H9 (cell line): ENCODE measurements at regions not wholly inside any gene's neighbourhood (a gene's known extent, or its start where the extent isn't known, plus 50 kb on each side); places are given as distances from the start of the nearest gene placed in this dataset.

ENCODE experiments used
- DNase-seq: peaks from one replicate; pipeline ENCODE4 v3.0.0-alpha.2; 2017
- H2AFZ ChIP-seq: one replicate; pipeline ENCODE4 v1.6.1; 2013; ENCODE audit warnings: mild to moderate bottlenecking, low read length, control low read depth, moderate library complexity
- H2AK5ac ChIP-seq: 2 replicates; pipeline ENCODE4 v1.6.1; 2013; ENCODE audit warnings: low read length, control low read depth, mixed read lengths; ENCODE audit not compliant: insufficient read length
- H2BK120ac ChIP-seq: one replicate; pipeline ENCODE4 v1.6.1; 2013; ENCODE audit warnings: low read depth, mild to moderate bottlenecking, low read length, control low read depth, inconsistent platforms; ENCODE audit not compliant: poor library complexity, severe bottlenecking
- H2BK12ac ChIP-seq: 2 replicates; pipeline ENCODE4 v1.6.1; 2013; ENCODE audit warnings: low read length, control low read depth, mixed read lengths, low read depth; ENCODE audit not compliant: insufficient read length
- H2BK15ac ChIP-seq: 2 replicates; pipeline ENCODE4 v1.6.1; 2013; ENCODE audit warnings: low read depth, low read length, control low read depth
- H2BK20ac ChIP-seq: one replicate; pipeline ENCODE4 v1.6.1; 2013; ENCODE audit warnings: low read depth, mild to moderate bottlenecking, low read length, control low read depth, inconsistent platforms; ENCODE audit not compliant: poor library complexity, severe bottlenecking
- H2BK5ac ChIP-seq: 2 replicates; pipeline ENCODE4 v1.6.1; 2013; ENCODE audit warnings: low read length, control low read depth, mixed read lengths; ENCODE audit not compliant: insufficient read length
- H3K14ac ChIP-seq: 2 replicates; pipeline ENCODE4 v1.6.1; 2013; ENCODE audit warnings: low read length, control low read depth; ENCODE audit not compliant: insufficient read depth
- H3K18ac ChIP-seq: 2 replicates; pipeline ENCODE4 v1.6.1; 2013; ENCODE audit warnings: low read depth, mild to moderate bottlenecking, mixed read lengths, low read length, control low read depth; ENCODE audit not compliant: insufficient read length
- H3K23ac ChIP-seq: 2 replicates; pipeline ENCODE4 v1.6.1; 2013; ENCODE audit warnings: low read length, control low read depth, mixed read lengths, low read depth; ENCODE audit not compliant: insufficient read length
- H3K23me2 ChIP-seq: 2 replicates; pipeline ENCODE4 v1.6.1; 2013; ENCODE audit warnings: low read depth, mild to moderate bottlenecking, mixed read lengths, low read length, control low read depth; ENCODE audit not compliant: insufficient read length, poor library complexity, severe bottlenecking
- H3K27ac ChIP-seq: 2 replicates; pipeline ENCODE4 v1.5.1; 2013; ENCODE audit warnings: low read length, control low read depth, mixed read lengths, low read depth; ENCODE audit not compliant: insufficient read length
- H3K27me3 ChIP-seq: 2 replicates; pipeline ENCODE4 v1.6.1; 2013; ENCODE audit warnings: low read length, control low read depth, inconsistent platforms; ENCODE audit not compliant: insufficient read depth
- H3K4ac ChIP-seq: 2 replicates; pipeline ENCODE4 v1.6.1; 2013; ENCODE audit warnings: low read depth, mild to moderate bottlenecking, control low read depth, inconsistent platforms, low read length, moderate library complexity
- H3K4me1 ChIP-seq: 2 replicates; pipeline ENCODE4 v1.6.1; 2013; ENCODE audit warnings: low read length, control low read depth, inconsistent platforms; ENCODE audit not compliant: insufficient read depth
- H3K4me2 ChIP-seq: 2 replicates; pipeline ENCODE4 v1.6.1; 2013; ENCODE audit warnings: low read length, control low read depth, mixed read lengths; ENCODE audit not compliant: insufficient read length, insufficient read depth
- H3K56ac ChIP-seq: 2 replicates; pipeline ENCODE4 v1.6.1; 2013; ENCODE audit warnings: low read depth, mild to moderate bottlenecking, mixed read lengths, low read length, control low read depth; ENCODE audit not compliant: insufficient read length
- H3K79me1 ChIP-seq: 2 replicates; pipeline ENCODE4 v1.6.1; 2013; ENCODE audit warnings: low read depth, mild to moderate bottlenecking, moderate library complexity, low read length, control low read depth, inconsistent platforms; ENCODE audit not compliant: insufficient read depth, poor library complexity, severe bottlenecking
- H3K79me2 ChIP-seq: 2 replicates; pipeline ENCODE4 v1.6.1; 2013; ENCODE audit warnings: low read length, control low read depth, inconsistent platforms; ENCODE audit not compliant: insufficient read depth
- H3K9ac ChIP-seq: 2 replicates; pipeline ENCODE4 v1.6.1; 2013; ENCODE audit warnings: low read length, control low read depth, mixed read lengths; ENCODE audit not compliant: insufficient read length; ENCODE audit errors: extremely low read depth
- H3K9me3 ChIP-seq: one replicate; pipeline ENCODE4 v1.6.1; 2013; ENCODE audit warnings: low read depth, low read length, inconsistent platforms; ENCODE audit not compliant: control insufficient read depth
- H3T11ph ChIP-seq: one replicate; pipeline ENCODE4 v1.6.1; 2013; ENCODE audit warnings: mild to moderate bottlenecking, low read length, control low read depth, inconsistent platforms
- H4K20me1 ChIP-seq: one replicate; pipeline ENCODE4 v1.6.1; 2013; ENCODE audit not compliant: control insufficient read depth, insufficient read length, insufficient read depth
- H4K5ac ChIP-seq: 2 replicates; pipeline ENCODE4 v1.6.1; 2013; ENCODE audit warnings: low read depth, mild to moderate bottlenecking, mixed read lengths, low read length, control low read depth; ENCODE audit not compliant: insufficient read length
- H4K8ac ChIP-seq: replicated peaks from 2 replicates; pipeline ENCODE4 v1.6.1; 2013; ENCODE audit warnings: low read length, control low read depth, mixed read lengths, low read depth; ENCODE audit not compliant: insufficient read length
- H4K91ac ChIP-seq: 2 replicates; pipeline ENCODE4 v1.6.1; 2013; ENCODE audit warnings: low read depth, mild to moderate bottlenecking, moderate library complexity, mixed read lengths, low read length, control low read depth; ENCODE audit not compliant: insufficient read length
- H3K27ac Mint-ChIP-seq, 3 experiments: 2 replicates in 2 of 3; 3 replicates in 1 of 3; pipeline ENCODE4 v1.8.0; 2020 to 2021; ENCODE audit warnings: mixed read lengths in 3 of 3, mild to moderate bottlenecking in 1 of 3, moderate library complexity in 1 of 3
- H3K27me3 Mint-ChIP-seq: 2 replicates; pipeline ENCODE4 v1.8.0; 2021; ENCODE audit warnings: low read depth, mild to moderate bottlenecking, moderate library complexity, mixed read lengths
- H3K36me3 Mint-ChIP-seq, 3 experiments: 2 replicates in 2 of 3; 3 replicates in 1 of 3; pipeline ENCODE4 v1.8.0; 2020 to 2021; ENCODE audit warnings: low read depth in 3 of 3, mixed read lengths in 3 of 3; ENCODE audit not compliant: insufficient read depth in 1 of 3
- H3K4me1 Mint-ChIP-seq, 2 experiments: 2 replicates each; pipeline ENCODE4 v1.8.0; 2020; ENCODE audit warnings: mixed read lengths in 2 of 2
- H3K4me3 Mint-ChIP-seq, 2 experiments: 2 replicates in 1 of 2; 3 replicates in 1 of 2; pipeline ENCODE4 v1.8.0; 2020 to 2021; ENCODE audit warnings: mild to moderate bottlenecking in 2 of 2, mixed read lengths in 2 of 2, moderate library complexity in 1 of 2
- H3K9me3 Mint-ChIP-seq, 2 experiments: 2 replicates in 1 of 2; 3 replicates in 1 of 2; pipeline ENCODE4 v1.8.0; 2020; ENCODE audit warnings: mild to moderate bottlenecking in 2 of 2, mixed read lengths in 2 of 2, moderate library complexity in 1 of 2
- WGBS: extraction: QIAGEN DNeasy Blood & Tissue Kit; methylation state at CpG from one replicate; pipeline ENCODE4 v1.1.7; 2013; ENCODE audit warnings: missing lambda C conversion rate, low lambda C conversion rate, mixed read lengths; ENCODE audit not compliant: insufficient read length; ENCODE audit errors: extremely low coverage; 5-methylcytosine and 5-hydroxymethylcytosine counted together
- TF ChIP-seq, protein P1 (sequence below): fragments of 200-600 bp; sonication (generic); conservative IDR thresholded peaks from 3 replicates; pipeline ENCODE4 v1.8.0; 2021; ENCODE audit warnings: antibody characterized with exemption, mild to moderate bottlenecking

- no CpG with 5 or more reads among the region's 4 CpGs for WGBS
- H3K9me3 Mint-ChIP-seq = no peaks in the 10 kb centered on the region
- no peak overlapping the region for H3K23ac ChIP-seq
- H3K27me3 Mint-ChIP-seq = peaks cover 1% of the 10 kb centered on the region; the same call in 1 of the 2 replicates
- no peak overlapping the region for H3K18ac ChIP-seq
- H3K79me2 ChIP-seq = no peaks in the 10 kb centered on the region
- no peak overlapping the region for H3K4ac ChIP-seq
- H3K27ac Mint-ChIP-seq = no peak overlapping the region; a peak in 1 of 7 replicates
- H3K23me2 ChIP-seq = no peaks in the 10 kb centered on the region
- no peak overlapping the region for H2BK12ac ChIP-seq
- no peaks in the 10 kb centered on the region for H3K9me3 ChIP-seq
- H3K14ac ChIP-seq = no peak overlapping the region
- H3K36me3 Mint-ChIP-seq = no peaks in the 10 kb centered on the region
- no peak overlapping the region for H2AFZ ChIP-seq
- TF ChIP-seq, protein P1, sequence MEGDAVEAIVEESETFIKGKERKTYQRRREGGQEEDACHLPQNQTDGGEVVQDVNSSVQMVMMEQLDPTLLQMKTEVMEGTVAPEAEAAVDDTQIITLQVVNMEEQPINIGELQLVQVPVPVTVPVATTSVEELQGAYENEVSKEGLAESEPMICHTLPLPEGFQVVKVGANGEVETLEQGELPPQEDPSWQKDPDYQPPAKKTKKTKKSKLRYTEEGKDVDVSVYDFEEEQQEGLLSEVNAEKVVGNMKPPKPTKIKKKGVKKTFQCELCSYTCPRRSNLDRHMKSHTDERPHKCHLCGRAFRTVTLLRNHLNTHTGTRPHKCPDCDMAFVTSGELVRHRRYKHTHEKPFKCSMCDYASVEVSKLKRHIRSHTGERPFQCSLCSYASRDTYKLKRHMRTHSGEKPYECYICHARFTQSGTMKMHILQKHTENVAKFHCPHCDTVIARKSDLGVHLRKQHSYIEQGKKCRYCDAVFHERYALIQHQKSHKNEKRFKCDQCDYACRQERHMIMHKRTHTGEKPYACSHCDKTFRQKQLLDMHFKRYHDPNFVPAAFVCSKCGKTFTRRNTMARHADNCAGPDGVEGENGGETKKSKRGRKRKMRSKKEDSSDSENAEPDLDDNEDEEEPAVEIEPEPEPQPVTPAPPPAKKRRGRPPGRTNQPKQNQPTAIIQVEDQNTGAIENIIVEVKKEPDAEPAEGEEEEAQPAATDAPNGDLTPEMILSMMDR = no peak
- H3K27ac ChIP-seq = no peak overlapping the region
- H2BK120ac ChIP-seq = no peak overlapping the region
- DNase-seq = no peak
- H4K20me1 ChIP-seq = no peaks in the 10 kb centered on the region
- no peak overlapping the region for H4K91ac ChIP-seq
- H3K56ac ChIP-seq = no peak overlapping the region
- no peak overlapping the region for H3K4me2 ChIP-seq
- H3K9ac ChIP-seq = no peak overlapping the region
- H2BK20ac ChIP-seq = no peak overlapping the region
- no peak overlapping the region for H3T11ph ChIP-seq
- H3K4me1 Mint-ChIP-seq = peaks cover 10 to 13% of the 10 kb centered on the region in 2 experiments
- no peak overlapping the region for H2BK5ac ChIP-seq
- no peak overlapping the region for H4K5ac ChIP-seq
- H3K4me3 Mint-ChIP-seq = no peak overlapping the region
- H2AK5ac ChIP-seq = no peak overlapping the region
- H3K4me1 ChIP-seq = peaks cover 3% of the 10 kb centered on the region; the same call in 1 of the 2 replicates
- H3K79me1 ChIP-seq = no peaks in the 10 kb centered on the region
- H3K27me3 ChIP-seq = no peaks in the 10 kb centered on the region
- no peak overlapping the region for H2BK15ac ChIP-seq
- H4K8ac ChIP-seq = no peak overlapping the region
Measured at GRCh38 chr14:65972346-65972870, 513.8 kb upstream of the CCDC196 start.
